Thyroid gland (tissue), 4 donors: ENCODE measurements at regions not wholly inside any gene's neighbourhood (a gene's known extent, or its start where the extent isn't known, plus 50 kb on each side); places are given as distances from the start of the nearest gene placed in this dataset.

Experiments
- POLR2A ChIP-seq, 2 donors: fragments of 450-650 bp; IDR thresholded peaks; one replicate each; pipeline ENCODE4 v1.6.1; 2017; ENCODE audit warnings: antibody characterized with exemption in 2 of 2, mild to moderate bottlenecking in 2 of 2, moderate library complexity in 1 of 2
- TF ChIP-seq, protein P1 (sequence below), 6 experiments: fragments of 200-600 bp in 3 of 6; fragments of 450-650 bp in 3 of 6; sonication (generic) in 3 of 6; IDR thresholded peaks; one replicate each; pipeline ENCODE4 v1.5.1; 2016 to 2019; ENCODE audit warnings: antibody characterized with exemption in 6 of 6, mild to moderate bottlenecking in 2 of 6, inconsistent platforms in 1 of 6, moderate library complexity in 1 of 6

GRCh38 chr1:81594206-81594605 lies 206.5 kb upstream of the ADGRL2 start:
- TF ChIP-seq, protein P1, sequence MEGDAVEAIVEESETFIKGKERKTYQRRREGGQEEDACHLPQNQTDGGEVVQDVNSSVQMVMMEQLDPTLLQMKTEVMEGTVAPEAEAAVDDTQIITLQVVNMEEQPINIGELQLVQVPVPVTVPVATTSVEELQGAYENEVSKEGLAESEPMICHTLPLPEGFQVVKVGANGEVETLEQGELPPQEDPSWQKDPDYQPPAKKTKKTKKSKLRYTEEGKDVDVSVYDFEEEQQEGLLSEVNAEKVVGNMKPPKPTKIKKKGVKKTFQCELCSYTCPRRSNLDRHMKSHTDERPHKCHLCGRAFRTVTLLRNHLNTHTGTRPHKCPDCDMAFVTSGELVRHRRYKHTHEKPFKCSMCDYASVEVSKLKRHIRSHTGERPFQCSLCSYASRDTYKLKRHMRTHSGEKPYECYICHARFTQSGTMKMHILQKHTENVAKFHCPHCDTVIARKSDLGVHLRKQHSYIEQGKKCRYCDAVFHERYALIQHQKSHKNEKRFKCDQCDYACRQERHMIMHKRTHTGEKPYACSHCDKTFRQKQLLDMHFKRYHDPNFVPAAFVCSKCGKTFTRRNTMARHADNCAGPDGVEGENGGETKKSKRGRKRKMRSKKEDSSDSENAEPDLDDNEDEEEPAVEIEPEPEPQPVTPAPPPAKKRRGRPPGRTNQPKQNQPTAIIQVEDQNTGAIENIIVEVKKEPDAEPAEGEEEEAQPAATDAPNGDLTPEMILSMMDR (IDR thresholded peaks at IDR 0.05): no peak
- TF ChIP-seq POLR2A (IDR thresholded peaks at IDR 0.05): no peak
